SK-N-MC (cell line): ENCODE measurements at regions not wholly inside any gene's neighbourhood (a gene's known extent, or its start where the extent isn't known, plus 50 kb on each side); places are given as distances from the start of the nearest gene placed in this dataset.

Source experiments
- EZH2 ChIP-seq: fragments of 200-600 bp; sonication (generic); IDR thresholded peaks from one replicate; pipeline ENCODE4 v1.6.1; 2017; ENCODE audit warnings: antibody characterized with exemption
- FOXP2 ChIP-seq: optimal IDR thresholded peaks from 2 replicates; pipeline ENCODE3; 2011; ENCODE audit warnings: mild to moderate bottlenecking, moderate library complexity; ENCODE audit not compliant: insufficient read depth; ENCODE audit errors: extremely low read length, control extremely low read depth
- POLR2AphosphoS5 ChIP-seq: IDR thresholded peaks from 2 replicates; pipeline ENCODE4 v1.6.1; 2012; ENCODE audit warnings: mild to moderate bottlenecking, low read depth, low read length, borderline replicate concordance

- TF ChIP-seq POLR2AphosphoS5: no peak
- no peak for TF ChIP-seq FOXP2
- no peak for TF ChIP-seq EZH2
Observed at GRCh38 chr11:45573728-45574127, 91.7 kb downstream of the CHST1 start.
